Lower lobe of right lung (tissue), 2 donors: ENCODE measurements at regions not wholly inside any gene's neighbourhood (a gene's known extent, or its start where the extent isn't known, plus 50 kb on each side); places are given as distances from the start of the nearest gene placed in this dataset.

Source experiments
- ATAC-seq, 2 donors: fragments of 200-7000 bp; cut with Tn5 transposase; one replicate each; pipeline ENCODE4 v1.9.1; 2020 to 2022; ENCODE audit warnings: mild to moderate bottlenecking in 2 of 2, moderate library complexity in 2 of 2
- DNase-seq: peaks from one replicate; pipeline ENCODE4 v3.0.0-alpha.2; 2020
- H3K27ac ChIP-seq: fragments of 200-600 bp; one replicate; pipeline ENCODE4 v1.8.0; 2022
- H3K27me3 ChIP-seq: fragments of 200-600 bp; one replicate; pipeline ENCODE4 v1.8.0; 2022; ENCODE audit warnings: low read depth
- H3K36me3 ChIP-seq: fragments of 200-600 bp; one replicate; pipeline ENCODE4 v1.8.0; 2022; ENCODE audit warnings: mild to moderate bottlenecking
- H3K4me1 ChIP-seq: fragments of 200-600 bp; one replicate; pipeline ENCODE4 v1.8.0; 2022
- H3K4me3 ChIP-seq: fragments of 200-600 bp; one replicate; pipeline ENCODE4 v1.8.0; 2022; ENCODE audit warnings: mild to moderate bottlenecking
- H3K9me3 ChIP-seq: fragments of 200-600 bp; one replicate; pipeline ENCODE4 v1.8.0; 2022
- intact Hi-C: fragments of 100-400 bp; cut with DNase I; formaldehyde crosslinking; loops from one replicate; pipeline ENCODE4 v1.11.0; 2022
- TF ChIP-seq, protein P1 (sequence below): fragments of 200-600 bp; IDR thresholded peaks from one replicate; pipeline ENCODE4 v1.8.0; 2022; ENCODE audit warnings: antibody characterized with exemption, mild to moderate bottlenecking
- donor health status: DM: no; HTN: yes; CAD: no; lungs with severe emphysema.

DNA sequence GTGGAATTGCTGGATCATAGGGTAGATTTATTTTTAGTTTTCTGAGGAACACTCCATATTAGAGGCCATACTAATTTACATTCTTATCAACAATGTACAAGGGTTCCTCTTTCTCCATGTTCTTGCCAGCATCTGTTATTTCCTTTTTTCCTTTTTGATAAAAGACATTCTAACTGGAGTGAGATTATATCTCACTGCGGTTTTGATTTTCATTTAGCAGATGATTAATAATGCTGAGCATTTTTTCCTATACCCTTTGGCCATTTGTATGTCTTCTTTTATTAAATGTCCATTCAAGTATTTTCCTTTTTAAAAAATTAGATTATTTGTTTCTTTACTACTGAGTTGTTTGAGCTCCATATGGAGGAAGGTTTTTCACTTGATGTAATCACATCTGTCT lies 1189.5 kb downstream of the ZPLD1 start:
- no peaks in the 10 kb centered on the region for H3K4me1 ChIP-seq
- ATAC-seq (no peak), DNase-seq (no peak)
- H3K27me3 ChIP-seq = no peaks in the 10 kb centered on the region
- H3K9me3 ChIP-seq = no peaks in the 10 kb centered on the region
- H3K36me3 ChIP-seq = no peaks in the 10 kb centered on the region
- TF ChIP-seq, protein P1, sequence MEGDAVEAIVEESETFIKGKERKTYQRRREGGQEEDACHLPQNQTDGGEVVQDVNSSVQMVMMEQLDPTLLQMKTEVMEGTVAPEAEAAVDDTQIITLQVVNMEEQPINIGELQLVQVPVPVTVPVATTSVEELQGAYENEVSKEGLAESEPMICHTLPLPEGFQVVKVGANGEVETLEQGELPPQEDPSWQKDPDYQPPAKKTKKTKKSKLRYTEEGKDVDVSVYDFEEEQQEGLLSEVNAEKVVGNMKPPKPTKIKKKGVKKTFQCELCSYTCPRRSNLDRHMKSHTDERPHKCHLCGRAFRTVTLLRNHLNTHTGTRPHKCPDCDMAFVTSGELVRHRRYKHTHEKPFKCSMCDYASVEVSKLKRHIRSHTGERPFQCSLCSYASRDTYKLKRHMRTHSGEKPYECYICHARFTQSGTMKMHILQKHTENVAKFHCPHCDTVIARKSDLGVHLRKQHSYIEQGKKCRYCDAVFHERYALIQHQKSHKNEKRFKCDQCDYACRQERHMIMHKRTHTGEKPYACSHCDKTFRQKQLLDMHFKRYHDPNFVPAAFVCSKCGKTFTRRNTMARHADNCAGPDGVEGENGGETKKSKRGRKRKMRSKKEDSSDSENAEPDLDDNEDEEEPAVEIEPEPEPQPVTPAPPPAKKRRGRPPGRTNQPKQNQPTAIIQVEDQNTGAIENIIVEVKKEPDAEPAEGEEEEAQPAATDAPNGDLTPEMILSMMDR = no peak
- H3K4me3 ChIP-seq = no peak overlapping the region
- no peak overlapping the region for H3K27ac ChIP-seq
- intact Hi-C loops = no loop called here

DNA sequence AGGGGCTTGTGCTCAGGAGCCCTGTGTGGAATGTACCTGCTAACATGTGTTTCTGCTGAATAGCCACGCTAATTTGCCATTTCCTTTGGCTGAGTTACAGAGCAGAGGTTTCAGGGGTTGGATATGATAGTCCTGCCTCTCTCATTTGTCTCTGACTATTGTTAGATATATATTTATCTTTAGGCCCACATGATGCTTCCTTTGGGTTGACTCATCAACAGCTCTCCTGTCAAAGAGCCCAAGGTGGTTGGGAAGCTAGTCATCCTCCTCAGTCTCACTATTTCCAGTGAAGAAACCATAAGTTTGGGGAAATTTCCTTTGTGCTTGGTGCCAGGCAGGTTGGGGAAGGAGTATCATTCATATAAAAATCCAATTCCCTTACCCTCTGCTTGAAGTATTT lies 1194.6 kb downstream of the ZPLD1 start:
- Histone ChIP-seq H3K4me1 (no peaks in the 10 kb centered on the region), H3K36me3 (no peaks in the 10 kb centered on the region), H3K27me3 (no peaks in the 10 kb centered on the region), H3K27ac (no peak overlapping the region), H3K4me3 (no peak overlapping the region), H3K9me3 (no peaks in the 10 kb centered on the region)
- intact Hi-C loops = no loop called here
- ATAC-seq = no peak
- no peak for DNase-seq
- TF ChIP-seq, protein P1 = no peak

DNA sequence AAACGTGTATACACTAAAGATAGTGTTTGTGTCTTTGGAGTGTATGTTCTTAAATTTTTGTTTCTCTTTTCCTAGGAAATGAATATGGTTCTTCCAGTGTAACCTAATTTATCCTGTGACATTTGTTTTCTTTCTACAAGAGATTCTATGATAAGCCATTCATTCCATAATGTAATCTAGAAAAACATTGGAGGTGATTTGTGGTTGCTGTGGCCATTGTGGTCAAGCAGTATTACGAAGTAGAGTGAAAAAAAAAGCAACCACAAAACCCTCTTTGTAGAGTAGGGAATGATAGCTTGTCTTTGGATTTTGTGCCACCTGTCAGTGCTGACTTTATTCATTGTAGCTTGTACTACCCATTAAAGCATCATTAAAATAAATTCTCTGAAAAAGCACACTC lies 1209.6 kb downstream of the ZPLD1 start:
- H3K36me3 ChIP-seq = no peaks in the 10 kb centered on the region
- intact Hi-C loops = no loop called here
- no peaks in the 10 kb centered on the region for H3K9me3 ChIP-seq
- no peaks in the 10 kb centered on the region for H3K4me1 ChIP-seq
- H3K27ac ChIP-seq = no peak overlapping the region
- H3K4me3 ChIP-seq = no peak overlapping the region
- TF ChIP-seq, protein P1 = no peak
- no peak for DNase-seq
- ATAC-seq = no peak
- H3K27me3 ChIP-seq = no peaks in the 10 kb centered on the region

DNA sequence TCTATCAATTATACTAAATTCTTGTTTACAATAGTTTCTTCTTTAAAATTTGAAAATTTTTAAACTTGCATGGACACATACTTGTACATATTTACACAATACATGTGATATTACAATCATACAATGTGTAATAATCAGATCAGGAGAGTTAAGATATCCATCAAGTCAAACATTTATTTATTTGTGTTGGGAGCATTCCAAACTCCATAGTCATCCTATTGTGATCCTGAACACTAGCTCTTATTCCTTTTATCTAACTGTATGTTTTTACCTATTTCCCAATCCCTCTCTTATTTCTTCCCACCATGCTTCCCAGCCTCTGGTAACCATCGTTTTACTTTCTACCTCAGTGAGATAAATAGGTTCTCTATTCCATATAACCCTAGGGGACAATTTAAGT lies 1219.2 kb downstream of the ZPLD1 start:
- ATAC-seq (no peak), DNase-seq (no peak)
- Histone ChIP-seq H3K36me3 (no peaks in the 10 kb centered on the region), H3K27ac (no peak overlapping the region), H3K4me3 (no peak overlapping the region), H3K9me3 (no peaks in the 10 kb centered on the region), H3K27me3 (no peaks in the 10 kb centered on the region), H3K4me1 (no peaks in the 10 kb centered on the region)
- intact Hi-C loops = no loop called here
- TF ChIP-seq, protein P1 = no peak

DNA sequence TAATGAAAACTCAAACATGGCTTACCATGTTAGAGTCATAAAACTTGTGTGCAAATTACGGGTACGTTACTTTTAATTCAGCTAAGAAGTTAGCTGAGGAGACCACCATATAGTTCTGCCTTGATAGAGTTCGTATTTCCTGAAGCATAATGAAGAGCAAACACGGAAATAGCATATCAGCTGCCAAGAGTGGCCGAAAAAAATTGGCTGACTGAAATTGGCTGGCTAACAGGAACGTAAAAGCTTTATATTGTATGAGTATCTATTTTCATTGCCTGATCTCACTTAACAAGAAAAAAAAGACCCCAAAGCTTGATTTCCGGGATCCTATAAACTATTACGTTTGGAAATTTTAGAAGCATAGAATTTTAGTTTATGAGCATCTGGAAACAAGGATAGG lies 1222.9 kb downstream of the ZPLD1 start:
- TF ChIP-seq, protein P1 = no peak
- no peaks in the 10 kb centered on the region for H3K9me3 ChIP-seq
- no peaks in the 10 kb centered on the region for H3K4me1 ChIP-seq
- H3K4me3 ChIP-seq = no peak overlapping the region
- no peaks in the 10 kb centered on the region for H3K27me3 ChIP-seq
- no peak overlapping the region for H3K27ac ChIP-seq
- no peaks in the 10 kb centered on the region for H3K36me3 ChIP-seq
- intact Hi-C loops = no loop called here
- DNase-seq (no peak), ATAC-seq (no peak)

DNA sequence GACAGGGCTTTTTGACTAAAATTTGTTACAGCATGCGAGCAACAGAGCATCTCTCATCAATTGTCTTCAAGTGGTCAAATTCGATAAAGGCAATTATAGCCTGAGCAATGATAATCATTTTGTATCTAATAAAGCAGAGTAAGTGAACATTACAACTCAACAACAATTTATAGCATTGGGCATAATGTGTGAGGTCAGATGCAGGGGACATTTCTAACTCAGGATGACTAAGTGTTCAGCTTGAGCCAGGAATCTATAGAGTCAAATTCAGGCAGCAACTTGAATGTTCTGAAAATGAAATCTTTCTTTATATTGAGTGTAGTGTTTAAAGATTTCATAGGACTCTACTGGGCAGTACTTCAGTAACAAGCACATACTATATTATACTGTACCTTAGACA lies 1226.0 kb downstream of the ZPLD1 start:
- Histone ChIP-seq H3K27ac (no peak overlapping the region), H3K9me3 (no peaks in the 10 kb centered on the region), H3K36me3 (no peaks in the 10 kb centered on the region), H3K4me1 (no peaks in the 10 kb centered on the region), H3K27me3 (no peaks in the 10 kb centered on the region), H3K4me3 (no peak overlapping the region)
- DNase-seq (no peak), ATAC-seq (no peak)
- intact Hi-C loops = no loop called here
- TF ChIP-seq, protein P1 = no peak
